ENCODE measurements at regions not wholly inside any gene's neighbourhood (a gene's known extent, or its start where the extent isn't known, plus 50 kb on each side); places are given as distances from the start of the nearest gene placed in this dataset.
"Not testable (repeated sequence)": the region's sequence is repeated elsewhere in the genome, so short reads cannot be mapped to it uniquely, and the experiment has no call there.

DNA sequence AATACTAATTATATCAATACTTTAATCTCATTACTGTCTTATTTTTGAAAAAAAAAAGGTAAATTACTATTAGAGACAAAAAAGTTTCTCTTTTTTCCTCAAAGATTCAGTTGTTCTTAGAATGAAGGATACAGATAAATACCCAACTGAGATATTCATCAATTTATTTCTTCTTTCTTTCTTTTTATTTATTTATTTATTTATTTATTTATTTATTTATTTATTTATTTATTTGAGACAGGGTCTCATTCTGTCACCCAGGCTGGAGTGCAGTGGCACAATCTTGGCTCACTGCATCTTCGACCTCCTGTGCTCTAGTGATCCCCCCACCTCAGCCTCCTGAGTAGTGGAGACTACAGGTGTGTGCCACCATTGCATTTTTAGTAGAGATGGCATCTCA is 1098.6 kb downstream of the GATA3 start:
- no CpG with 5 or more reads among the region's 1 CpG for WGBS (ENCODE audit: insufficient coverage)
- not testable (repeated sequence) for H3K36me3 ChIP-seq (ENCODE audit: control insufficient read depth, insufficient read depth, low read length); DNase-seq; H3K9me3 ChIP-seq (replicated peaks; ENCODE audit: control insufficient read depth, low read depth, low read length); H3K27ac ChIP-seq (ENCODE audit: low read length); H3K4me3 ChIP-seq (ENCODE audit: low read length); H3K4me1 ChIP-seq (ENCODE audit: control insufficient read depth, insufficient read depth, low read length); H3K27me3 ChIP-seq (ENCODE audit: control insufficient read depth, insufficient read depth, low read length)

DNA sequence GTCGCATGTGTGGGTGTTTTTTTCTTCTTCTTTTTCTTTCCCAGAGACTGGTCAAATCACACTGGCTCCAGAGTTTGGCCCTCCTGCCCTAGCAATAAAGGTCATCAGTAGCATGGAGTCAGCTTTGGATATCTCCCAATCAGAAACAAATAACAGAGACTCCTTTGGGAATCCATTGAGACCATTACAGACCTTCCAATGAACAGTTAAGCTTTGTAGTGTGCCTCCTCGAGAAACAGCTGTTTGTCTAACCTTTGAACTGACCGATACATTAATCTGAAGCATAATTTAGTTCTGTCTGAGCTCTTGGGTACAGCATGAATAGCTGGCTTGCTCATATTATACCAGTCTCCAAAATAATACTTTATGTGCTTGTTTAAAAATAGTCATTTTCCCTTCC is 1103.2 kb downstream of the GATA3 start:
- 50% methylated on average over 1 of the region's 3 CpGs for WGBS (ENCODE audit: insufficient coverage)

DNA sequence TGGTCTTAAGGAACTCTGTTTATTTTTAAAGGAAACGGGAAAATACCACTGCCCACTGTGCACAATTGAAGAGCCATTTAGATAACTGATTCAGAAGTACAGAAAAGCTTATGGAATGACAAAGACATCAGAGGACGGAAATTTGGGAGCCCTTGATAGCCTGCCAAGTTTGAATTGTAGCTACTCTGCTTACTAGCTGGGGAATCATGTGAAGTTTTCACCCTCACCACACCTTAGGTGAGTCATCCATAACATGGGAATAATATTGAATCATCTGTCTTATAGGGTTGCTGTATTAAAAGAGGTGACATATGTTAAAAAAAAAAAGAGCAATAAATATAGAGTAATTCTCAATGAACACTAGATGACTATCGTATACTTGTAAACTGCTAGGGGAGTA is 1104.2 kb downstream of the GATA3 start:
- Histone ChIP-seq H3K27me3 (ENCODE audit: control insufficient read depth, insufficient read depth, low read length) (no peaks in the 10 kb centered on the region), H3K27ac (ENCODE audit: low read length) (no peak overlapping the region), H3K4me3 (ENCODE audit: low read length) (no peak overlapping the region), H3K4me1 (ENCODE audit: control insufficient read depth, insufficient read depth, low read length) (no peaks in the 10 kb centered on the region), H3K36me3 (ENCODE audit: control insufficient read depth, insufficient read depth, low read length) (no peaks in the 10 kb centered on the region), H3K9me3 (replicated peaks; ENCODE audit: control insufficient read depth, low read depth, low read length) (peaks cover 6% of the 10 kb centered on the region)
- no CpG with 5 or more reads among the region's 3 CpGs for WGBS (ENCODE audit: insufficient coverage)
- no peak for DNase-seq

More for the DNA sequence above, 1103.2 kb downstream of the GATA3 start:
- Histone ChIP-seq H3K4me3 (ENCODE audit: low read length) (no peak overlapping the region), H3K4me1 (ENCODE audit: control insufficient read depth, insufficient read depth, low read length) (no peaks in the 10 kb centered on the region), H3K27ac (ENCODE audit: low read length) (no peak overlapping the region), H3K27me3 (ENCODE audit: control insufficient read depth, insufficient read depth, low read length) (no peaks in the 10 kb centered on the region), H3K9me3 (replicated peaks; ENCODE audit: control insufficient read depth, low read depth, low read length) (peaks cover 6% of the 10 kb centered on the region), H3K36me3 (ENCODE audit: control insufficient read depth, insufficient read depth, low read length) (no peaks in the 10 kb centered on the region)
- DNase-seq: no peak

DNA sequence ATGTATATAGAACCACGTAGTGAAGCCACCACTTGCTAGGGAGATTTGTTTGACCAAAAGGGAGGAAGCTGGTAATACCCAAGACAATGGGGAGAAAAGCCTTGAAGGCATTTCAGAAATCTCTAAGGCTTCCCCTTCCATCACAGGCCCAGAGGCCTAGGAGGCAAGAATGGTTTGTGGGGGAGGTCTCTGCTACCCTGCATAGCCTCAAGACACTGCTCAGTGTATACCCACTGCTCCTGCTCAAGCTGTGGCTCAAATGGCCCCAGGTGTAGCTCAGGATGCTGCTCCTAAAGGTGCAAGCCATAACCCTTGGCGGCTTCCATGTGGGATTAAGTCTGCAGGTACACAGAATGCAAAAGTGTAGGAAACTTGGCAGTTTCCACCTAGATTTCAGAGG is 1105.8 kb downstream of the GATA3 start:
- H3K27ac ChIP-seq (ENCODE audit: low read length): no peak overlapping the region
- no peaks in the 10 kb centered on the region for H3K36me3 ChIP-seq (ENCODE audit: control insufficient read depth, insufficient read depth, low read length)
- DNase-seq: no peak
- 90% methylated on average over 1 of the region's 2 CpGs for WGBS (ENCODE audit: insufficient coverage)
- no peaks in the 10 kb centered on the region for H3K27me3 ChIP-seq (ENCODE audit: control insufficient read depth, insufficient read depth, low read length)
- no peaks in the 10 kb centered on the region for H3K4me1 ChIP-seq (ENCODE audit: control insufficient read depth, insufficient read depth, low read length)
- H3K9me3 ChIP-seq (replicated peaks; ENCODE audit: control insufficient read depth, low read depth, low read length): peaks cover 6% of the 10 kb centered on the region
- no peak overlapping the region for H3K4me3 ChIP-seq (ENCODE audit: low read length)

DNA sequence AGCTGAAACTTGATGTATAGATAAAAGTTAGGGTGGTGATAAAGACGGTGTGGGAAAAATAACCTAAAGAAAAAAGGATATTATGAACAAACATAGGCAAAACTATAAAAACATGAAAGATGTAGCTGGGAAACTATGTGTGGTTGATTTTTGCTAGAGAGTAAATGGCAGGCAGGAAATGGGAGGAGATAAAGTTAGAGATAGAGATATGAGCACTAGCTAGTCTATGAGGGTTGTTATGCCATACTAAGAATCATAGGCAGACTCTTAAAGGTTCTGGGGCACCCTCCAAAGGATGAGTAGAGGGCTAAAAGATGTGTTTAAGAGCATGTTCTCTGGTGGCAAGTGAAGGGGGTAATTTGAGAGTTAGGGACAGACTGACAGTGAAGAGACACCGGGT is 1109.2 kb downstream of the GATA3 start:
- Histone ChIP-seq H3K4me3 (ENCODE audit: low read length) (no peak overlapping the region), H3K9me3 (replicated peaks; ENCODE audit: control insufficient read depth, low read depth, low read length) (peaks cover 6% of the 10 kb centered on the region), H3K36me3 (ENCODE audit: control insufficient read depth, insufficient read depth, low read length) (no peaks in the 10 kb centered on the region), H3K27me3 (ENCODE audit: control insufficient read depth, insufficient read depth, low read length) (no peaks in the 10 kb centered on the region), H3K4me1 (ENCODE audit: control insufficient read depth, insufficient read depth, low read length) (no peaks in the 10 kb centered on the region), H3K27ac (ENCODE audit: low read length) (no peak overlapping the region)
- DNase-seq: no peak
- no CpG with 5 or more reads among the region's 2 CpGs for WGBS (ENCODE audit: insufficient coverage)

DNA sequence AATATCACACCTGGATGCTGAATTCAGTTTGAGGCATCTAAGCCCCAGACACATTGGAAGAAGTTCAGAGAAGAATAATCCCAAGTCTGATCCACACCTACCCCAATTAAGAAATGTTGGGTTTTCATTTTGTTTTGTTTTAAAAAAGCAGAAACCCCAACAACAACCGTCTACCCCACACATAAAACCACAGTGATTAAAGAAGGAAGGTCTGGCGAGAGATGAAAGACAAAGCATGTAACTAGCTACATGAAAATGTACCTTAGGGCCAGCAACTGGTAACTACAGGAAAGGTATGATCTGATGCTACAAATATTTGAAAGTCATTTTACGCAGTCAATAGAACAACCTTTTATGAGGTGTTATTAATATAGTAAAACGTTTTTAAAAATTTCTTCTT is 1112.3 kb downstream of the GATA3 start:
- H3K27me3 ChIP-seq (ENCODE audit: control insufficient read depth, insufficient read depth, low read length): no peaks in the 10 kb centered on the region
- DNase-seq: no peak
- no peaks in the 10 kb centered on the region for H3K4me1 ChIP-seq (ENCODE audit: control insufficient read depth, insufficient read depth, low read length)
- H3K27ac ChIP-seq (ENCODE audit: low read length): no peak overlapping the region
- no peak overlapping the region for H3K4me3 ChIP-seq (ENCODE audit: low read length)
- WGBS (ENCODE audit: insufficient coverage): no CpG with 5 or more reads among the region's 4 CpGs
- H3K36me3 ChIP-seq (ENCODE audit: control insufficient read depth, insufficient read depth, low read length): no peaks in the 10 kb centered on the region
- no peaks in the 10 kb centered on the region for H3K9me3 ChIP-seq (replicated peaks; ENCODE audit: control insufficient read depth, low read depth, low read length)

DNA sequence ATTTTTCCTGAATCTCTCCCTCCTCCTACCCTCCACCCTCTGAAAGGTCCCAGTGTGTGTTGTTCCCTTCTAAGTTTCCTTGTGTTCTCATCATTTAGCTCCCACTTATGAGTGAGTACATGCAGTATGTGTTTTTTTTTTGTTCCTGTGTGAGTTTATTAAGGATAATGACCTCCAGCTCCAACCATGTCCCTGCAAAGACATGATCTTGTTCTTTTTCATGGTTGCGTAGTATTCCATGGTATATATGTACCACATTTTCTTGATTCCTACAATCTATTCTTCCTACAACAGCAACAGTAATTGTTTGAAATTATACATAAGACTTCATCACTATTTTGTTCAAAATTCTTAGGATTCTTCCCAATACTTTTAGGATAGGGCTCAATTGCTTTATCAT is 1117.8 kb downstream of the GATA3 start:
- H3K36me3 ChIP-seq (ENCODE audit: control insufficient read depth, insufficient read depth, low read length): no peaks in the 10 kb centered on the region
- H3K9me3 ChIP-seq (replicated peaks; ENCODE audit: control insufficient read depth, low read depth, low read length): no peaks in the 10 kb centered on the region
- no CpG with 5 or more reads among the region's 1 CpG for WGBS (ENCODE audit: insufficient coverage)
- no peak overlapping the region for H3K27ac ChIP-seq (ENCODE audit: low read length)
- H3K27me3 ChIP-seq (ENCODE audit: control insufficient read depth, insufficient read depth, low read length): no peaks in the 10 kb centered on the region
- DNase-seq: no peak
- no peaks in the 10 kb centered on the region for H3K4me1 ChIP-seq (ENCODE audit: control insufficient read depth, insufficient read depth, low read length)
- H3K4me3 ChIP-seq (ENCODE audit: low read length): no peak overlapping the region

DNA sequence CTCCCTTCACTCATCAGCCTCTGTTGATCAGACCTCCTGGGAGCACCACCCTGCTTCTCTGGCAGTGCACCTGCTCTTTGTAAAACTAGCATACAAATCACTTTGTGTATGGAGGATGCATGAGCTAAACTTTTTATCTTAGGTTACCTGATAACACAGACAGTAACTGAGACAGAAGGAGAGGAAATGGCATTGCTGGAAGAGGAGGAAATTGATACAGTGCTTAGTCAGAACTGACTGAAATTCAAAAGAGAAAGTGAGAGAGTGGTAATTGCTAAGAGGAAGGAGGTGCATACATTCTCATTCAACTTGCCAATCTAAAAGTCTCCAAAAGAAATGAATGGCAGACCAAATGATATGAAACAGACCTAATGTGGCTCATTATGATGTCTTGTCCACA is 1120.7 kb downstream of the GATA3 start:
- Histone ChIP-seq H3K27ac (ENCODE audit: low read length) (no peak overlapping the region), H3K4me3 (ENCODE audit: low read length) (no peak overlapping the region), H3K4me1 (ENCODE audit: control insufficient read depth, insufficient read depth, low read length) (no peaks in the 10 kb centered on the region), H3K36me3 (ENCODE audit: control insufficient read depth, insufficient read depth, low read length) (no peaks in the 10 kb centered on the region), H3K27me3 (ENCODE audit: control insufficient read depth, insufficient read depth, low read length) (no peaks in the 10 kb centered on the region), H3K9me3 (replicated peaks; ENCODE audit: control insufficient read depth, low read depth, low read length) (no peaks in the 10 kb centered on the region)
- DNase-seq: no peak

DNA sequence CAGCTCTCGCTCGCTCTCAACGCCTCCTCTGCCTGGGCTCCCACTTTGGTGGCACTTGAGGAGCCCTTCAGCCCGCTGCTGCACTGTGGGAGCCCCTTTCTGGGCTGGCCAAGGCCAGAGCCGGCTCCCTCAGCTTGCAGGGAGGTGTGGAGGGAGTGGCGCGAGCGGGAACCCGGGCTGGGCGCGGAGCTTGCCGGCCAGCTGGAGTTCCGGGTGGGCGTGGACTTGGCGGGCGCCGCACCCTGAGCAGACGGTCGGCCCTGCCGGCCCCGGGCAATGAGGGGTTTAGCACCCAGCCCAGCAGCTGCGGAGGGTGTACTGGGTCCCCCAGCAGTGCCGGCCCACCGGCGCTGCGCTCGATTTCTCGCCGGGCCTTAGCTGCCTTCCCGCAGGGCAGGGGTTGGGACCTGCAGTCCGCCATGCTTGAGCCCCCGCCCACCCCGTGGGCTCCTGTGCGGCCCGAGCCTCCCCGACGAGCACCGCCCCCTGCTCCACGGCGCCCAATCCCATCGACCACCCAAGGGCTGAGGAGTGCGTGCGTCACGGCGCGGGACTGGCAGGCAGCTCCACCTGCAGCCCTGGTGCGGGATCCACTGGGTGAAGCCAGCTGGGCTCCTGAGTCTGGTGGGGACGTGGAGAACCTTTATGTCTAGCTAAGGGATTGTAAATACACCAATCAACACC is 1128.9 kb downstream of the GATA3 start:
- not testable (repeated sequence) for DNase-seq; H3K4me3 ChIP-seq (ENCODE audit: low read length); H3K27ac ChIP-seq (ENCODE audit: low read length); H3K9me3 ChIP-seq (replicated peaks; ENCODE audit: control insufficient read depth, low read depth, low read length); H3K36me3 ChIP-seq (ENCODE audit: control insufficient read depth, insufficient read depth, low read length); H3K4me1 ChIP-seq (ENCODE audit: control insufficient read depth, insufficient read depth, low read length); H3K27me3 ChIP-seq (ENCODE audit: control insufficient read depth, insufficient read depth, low read length)
- WGBS (ENCODE audit: insufficient coverage): 97% methylated on average over 28 of the region's 48 CpGs

DNA sequence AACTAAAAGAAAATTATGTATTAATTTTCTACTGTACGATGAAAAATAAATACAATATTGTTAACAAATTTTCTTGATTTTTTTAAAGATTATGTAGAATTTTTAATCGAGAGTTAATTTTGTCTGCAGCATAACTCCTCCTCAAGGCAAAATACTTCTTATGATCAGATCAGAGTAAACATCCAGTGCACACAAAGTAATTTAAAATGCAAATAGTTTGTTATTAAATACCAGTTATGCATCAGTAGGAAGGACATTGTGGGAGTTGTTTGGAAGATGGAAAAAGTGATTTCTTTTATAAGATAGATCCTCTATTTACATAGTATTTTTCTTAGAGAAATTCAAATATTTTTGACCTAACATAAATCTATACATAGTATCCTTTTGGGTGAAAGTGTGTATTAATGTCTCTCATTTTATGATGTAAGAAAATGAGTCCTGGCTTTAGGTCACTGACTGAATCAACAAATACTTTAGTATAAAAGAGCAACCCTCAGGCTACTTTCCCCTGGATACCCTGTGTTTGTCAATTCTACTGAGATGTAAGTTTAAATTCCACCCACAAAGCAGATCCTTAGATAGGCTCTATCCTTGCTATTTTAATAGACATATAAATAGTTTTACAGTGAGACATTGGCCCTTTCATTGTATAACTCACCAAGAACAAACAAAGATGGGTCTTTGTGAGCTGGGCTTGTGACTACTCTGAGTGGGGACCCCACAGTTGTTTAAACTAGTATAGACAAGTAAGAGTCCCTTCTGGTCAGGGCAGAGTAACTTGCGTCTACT is 1133.7 kb downstream of the GATA3 start:
- no peak for DNase-seq
- no peaks in the 10 kb centered on the region for H3K9me3 ChIP-seq (replicated peaks; ENCODE audit: control insufficient read depth, low read depth, low read length)
- WGBS (ENCODE audit: insufficient coverage): no CpG with 5 or more reads among the region's 3 CpGs
- H3K27me3 ChIP-seq (ENCODE audit: control insufficient read depth, insufficient read depth, low read length): no peaks in the 10 kb centered on the region
- no peak overlapping the region for H3K4me3 ChIP-seq (ENCODE audit: low read length)
- no peak overlapping the region for H3K27ac ChIP-seq (ENCODE audit: low read length)
- H3K4me1 ChIP-seq (ENCODE audit: control insufficient read depth, insufficient read depth, low read length): no peaks in the 10 kb centered on the region
- H3K36me3 ChIP-seq (ENCODE audit: control insufficient read depth, insufficient read depth, low read length): no peaks in the 10 kb centered on the region
